Muscle layer of colon (tissue), 2 donors: ENCODE measurements at regions not wholly inside any gene's neighbourhood (a gene's known extent, or its start where the extent isn't known, plus 50 kb on each side); places are given as distances from the start of the nearest gene placed in this dataset.
"Not testable (repeated sequence)": the region's sequence is repeated elsewhere in the genome, so short reads cannot be mapped to it uniquely, and the experiment has no call there.

Experiments used
- H3K27ac ChIP-seq: one replicate; pipeline ENCODE4 v1.7.0; 2013; ENCODE audit warnings: low read depth, mild to moderate bottlenecking, low read length, moderate library complexity
- H3K27me3 ChIP-seq, 2 donors: one replicate each; pipeline ENCODE4 v1.7.0; 2013; ENCODE audit warnings: low read length in 2 of 2, mild to moderate bottlenecking in 2 of 2; ENCODE audit not compliant: insufficient read depth in 2 of 2, control insufficient read depth in 1 of 2
- H3K36me3 ChIP-seq: one replicate; pipeline ENCODE4 v1.7.0; 2013; ENCODE audit warnings: mild to moderate bottlenecking, low read length; ENCODE audit not compliant: insufficient read depth
- H3K4me1 ChIP-seq: one replicate; pipeline ENCODE4 v1.7.0; 2013; ENCODE audit warnings: mild to moderate bottlenecking, low read length; ENCODE audit not compliant: insufficient read depth
- H3K4me3 ChIP-seq, 2 donors: one replicate each; pipeline ENCODE4 v1.7.0; 2013; ENCODE audit warnings: low read length in 2 of 2, low read depth in 1 of 2, mild to moderate bottlenecking in 1 of 2, moderate library complexity in 1 of 2
- H3K9ac ChIP-seq: one replicate; pipeline ENCODE4 v1.7.0; 2013; ENCODE audit warnings: low read length
- H3K9me3 ChIP-seq: one replicate; pipeline ENCODE4 v1.7.0; 2013; ENCODE audit warnings: mild to moderate bottlenecking, low read length
- donor health status: abdominal sarcoma.
- donor health status: Adenocarcinoma of cecum.

DNA sequence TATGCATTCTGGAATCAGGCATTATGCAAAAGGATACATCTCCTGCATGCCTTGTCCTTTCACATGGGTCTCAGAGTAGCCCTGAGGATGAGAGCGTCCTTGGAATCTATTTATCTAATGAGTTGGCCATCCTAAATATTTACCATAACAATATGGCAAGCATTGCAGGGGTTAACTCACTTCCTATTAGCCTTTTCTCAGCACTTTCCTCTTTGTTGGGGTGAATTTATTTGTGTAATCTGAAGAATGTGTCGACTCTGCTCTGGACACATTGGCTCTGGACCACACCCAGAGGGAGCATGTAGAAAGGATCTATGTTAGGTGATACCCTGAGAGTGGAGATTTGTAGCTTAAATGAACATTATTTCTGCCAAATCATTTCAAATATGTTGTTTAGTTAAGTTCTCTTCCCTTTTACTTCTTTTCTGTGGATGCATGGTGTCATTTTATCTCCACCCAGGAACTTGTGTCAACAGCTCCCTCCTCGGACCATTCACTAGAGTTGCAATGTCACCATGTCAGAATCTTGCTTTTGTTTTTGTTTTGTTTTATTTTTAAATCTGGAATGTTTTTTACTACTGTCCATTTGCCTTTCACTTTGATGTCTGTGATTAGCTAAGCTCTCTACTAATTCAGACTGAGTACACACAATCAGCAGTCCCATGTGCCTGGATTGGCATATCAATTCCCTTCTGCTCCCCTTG lies 757.0 kb upstream of the MMS22L start:
- Histone ChIP-seq H3K9ac (no peak overlapping the region), H3K9me3 (no peaks in the 10 kb centered on the region), H3K4me3 (no peak overlapping the region), H3K4me1 (no peaks in the 10 kb centered on the region), H3K27me3 (no peaks in the 10 kb centered on the region), H3K36me3 (no peaks in the 10 kb centered on the region), H3K27ac (no peak overlapping the region)

DNA sequence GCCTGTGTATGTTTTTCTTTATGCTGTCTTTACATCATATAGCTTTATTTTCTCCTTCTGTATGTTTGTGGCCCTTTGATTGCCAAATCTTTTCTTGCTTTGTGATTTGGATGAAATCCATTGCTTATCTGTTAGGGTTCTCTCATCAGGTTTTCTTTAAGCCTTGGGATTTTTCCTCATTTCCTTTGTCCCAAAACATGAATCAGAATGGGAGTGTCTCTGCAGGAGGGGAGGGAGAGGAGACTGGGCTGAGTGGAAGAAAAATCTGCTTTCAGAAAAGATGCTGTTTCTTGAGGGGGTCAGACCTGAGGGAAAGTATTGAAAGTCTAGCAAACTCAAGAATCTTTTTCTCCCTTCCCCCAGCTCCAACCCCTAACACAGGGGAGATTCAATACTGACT lies 758.0 kb upstream of the MMS22L start:
- Histone ChIP-seq H3K4me1 (no peaks in the 10 kb centered on the region), H3K36me3 (no peaks in the 10 kb centered on the region), H3K9ac (no peak overlapping the region), H3K9me3 (no peaks in the 10 kb centered on the region), H3K27me3 (no peaks in the 10 kb centered on the region), H3K4me3 (no peak overlapping the region), H3K27ac (no peak overlapping the region)

GRCh38 chr6:98041921-98042320 lies 758.9 kb upstream of the MMS22L start:
- Histone ChIP-seq H3K27ac (no peak overlapping the region), H3K9me3 (no peaks in the 10 kb centered on the region), H3K4me1 (no peaks in the 10 kb centered on the region), H3K9ac (no peak overlapping the region), H3K27me3 (no peaks in the 10 kb centered on the region), H3K36me3 (no peaks in the 10 kb centered on the region), H3K4me3 (no peak overlapping the region)

- Histone ChIP-seq H3K9ac (no peak overlapping the region), H3K27ac (no peak overlapping the region), H3K4me3 (no peak overlapping the region), H3K36me3 (no peaks in the 10 kb centered on the region), H3K4me1 (no peaks in the 10 kb centered on the region), H3K9me3 (no peaks in the 10 kb centered on the region), H3K27me3 (no peaks in the 10 kb centered on the region)
Observed at GRCh38 chr6:98044151-98044561, 761.1 kb upstream of the MMS22L start.

DNA sequence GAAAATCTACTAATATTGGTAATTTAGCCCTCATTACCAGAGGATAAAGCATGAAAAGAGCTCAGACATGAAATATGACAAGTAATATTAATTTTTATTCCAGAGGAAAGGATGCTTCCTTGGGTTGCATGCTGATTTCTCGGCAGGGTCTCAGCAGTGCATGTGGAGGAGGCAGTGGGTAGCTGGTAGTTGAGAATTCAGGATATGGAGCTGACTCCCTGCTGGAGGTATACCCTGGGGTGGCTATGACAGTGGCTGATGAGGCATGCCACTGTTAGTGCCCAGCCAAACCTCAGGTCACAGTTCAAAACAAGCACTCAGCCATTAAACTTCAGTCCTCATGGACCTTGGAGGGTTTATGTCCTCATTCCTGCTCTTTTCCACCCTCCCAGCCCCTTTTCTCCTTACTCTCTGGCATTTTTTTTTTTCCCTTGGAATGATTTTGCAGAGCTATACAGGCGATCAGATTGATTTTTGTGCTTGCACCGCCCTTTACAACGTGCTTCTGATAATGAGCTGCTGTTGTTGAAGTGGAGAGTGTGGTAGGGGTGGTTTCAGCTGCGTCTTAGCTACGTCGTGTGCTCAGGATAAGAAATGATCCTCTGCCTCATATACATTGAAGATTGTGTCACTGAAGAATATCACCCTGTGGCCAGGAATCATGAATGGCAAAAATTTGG lies 761.9 kb upstream of the MMS22L start:
- H3K4me3 ChIP-seq, result no peak overlapping the region
- no peaks in the 10 kb centered on the region for H3K9me3 ChIP-seq
- no peaks in the 10 kb centered on the region for H3K27me3 ChIP-seq
- no peaks in the 10 kb centered on the region for H3K36me3 ChIP-seq
- no peak overlapping the region for H3K27ac ChIP-seq
- no peaks in the 10 kb centered on the region for H3K4me1 ChIP-seq
- no peak overlapping the region for H3K9ac ChIP-seq

DNA sequence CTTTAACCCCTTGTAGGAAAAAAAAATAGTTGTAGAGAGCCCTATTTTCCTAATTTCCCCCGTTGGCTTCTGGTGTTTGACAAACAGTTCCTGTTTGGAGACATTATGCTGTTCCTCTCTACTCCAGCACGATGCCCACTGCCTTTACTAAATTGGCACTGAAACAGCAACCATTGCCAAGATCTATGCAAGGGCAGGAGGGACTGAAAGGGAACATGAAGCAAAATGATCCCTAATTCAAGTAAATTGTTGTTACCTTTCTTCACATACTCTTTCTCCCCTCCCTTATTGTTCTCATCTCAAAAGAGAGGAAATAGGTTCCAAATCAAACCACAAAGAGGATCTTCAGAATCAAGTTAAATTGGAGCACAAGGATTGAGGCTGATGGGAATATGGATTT lies 764.1 kb upstream of the MMS22L start:
- no peak overlapping the region for H3K27ac ChIP-seq

DNA sequence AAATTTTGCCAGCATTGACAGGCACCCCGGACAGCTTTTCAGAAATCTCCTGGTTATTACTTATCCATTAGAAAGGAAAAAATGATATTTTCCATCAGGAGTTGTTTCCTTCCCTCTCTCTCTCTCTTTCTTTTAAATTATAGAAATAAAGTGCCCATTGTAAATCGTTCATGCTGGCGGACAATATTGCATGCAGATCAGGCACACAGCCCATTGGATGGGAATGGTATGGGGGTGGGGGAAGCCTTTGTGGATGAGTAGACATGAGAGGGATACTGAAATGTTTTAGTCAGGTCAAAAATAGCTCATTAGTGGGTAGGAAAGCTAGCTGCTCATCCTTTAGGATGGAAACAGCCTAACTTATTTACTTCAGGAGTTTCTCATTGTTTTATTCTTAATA lies 764.9 kb upstream of the MMS22L start:
- H3K4me1 ChIP-seq, result no peaks in the 10 kb centered on the region
- H3K27ac ChIP-seq, result no peak overlapping the region
- no peaks in the 10 kb centered on the region for H3K9me3 ChIP-seq
- no peaks in the 10 kb centered on the region for H3K36me3 ChIP-seq
- H3K4me3 ChIP-seq, result no peak overlapping the region
- H3K27me3 ChIP-seq, result no peaks in the 10 kb centered on the region
- no peak overlapping the region for H3K9ac ChIP-seq

More for the DNA sequence above, 764.1 kb upstream of the MMS22L start:
- no peak overlapping the region for H3K9ac ChIP-seq
- H3K9me3 ChIP-seq, result no peaks in the 10 kb centered on the region
- H3K27me3 ChIP-seq, result no peaks in the 10 kb centered on the region
- H3K36me3 ChIP-seq, result no peaks in the 10 kb centered on the region
- H3K4me1 ChIP-seq, result no peaks in the 10 kb centered on the region
- no peak overlapping the region for H3K4me3 ChIP-seq

GRCh38 chr6:98054453-98054852 lies 771.4 kb upstream of the MMS22L start:
- Histone ChIP-seq H3K36me3 (no peaks in the 10 kb centered on the region), H3K27me3 (no peaks in the 10 kb centered on the region), H3K9me3 (no peaks in the 10 kb centered on the region), H3K4me3 (no peak overlapping the region), H3K4me1 (no peaks in the 10 kb centered on the region), H3K27ac (no peak overlapping the region), H3K9ac (no peak overlapping the region)

- Histone ChIP-seq H3K27ac (no peak overlapping the region), H3K9ac (no peak overlapping the region), H3K36me3 (no peaks in the 10 kb centered on the region), H3K27me3 (no peaks in the 10 kb centered on the region), H3K4me3 (no peak overlapping the region), H3K4me1 (no peaks in the 10 kb centered on the region), H3K9me3 (no peaks in the 10 kb centered on the region)
Observed at GRCh38 chr6:98056955-98057354, 773.9 kb upstream of the MMS22L start.

DNA sequence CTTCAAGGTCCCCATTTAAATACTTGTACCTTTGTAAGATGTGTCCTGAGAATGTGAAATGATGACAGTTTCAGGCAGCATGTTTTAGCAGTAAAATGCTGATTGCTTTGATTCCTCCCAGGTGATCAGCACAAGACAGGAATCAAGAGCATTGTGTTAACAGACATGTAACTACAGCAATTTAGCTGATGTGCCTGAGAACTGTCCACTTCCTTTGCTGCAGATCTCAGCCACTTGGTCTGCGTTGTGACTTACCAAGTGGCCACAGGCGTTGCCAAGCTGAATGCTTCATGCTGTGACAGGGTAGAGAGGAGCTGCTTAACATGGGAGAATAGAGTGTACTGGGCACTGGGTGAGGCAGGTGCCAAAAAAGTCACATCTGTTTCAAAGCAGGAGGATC lies 767.0 kb upstream of the POU3F2 start:
- Histone ChIP-seq H3K9ac (no peak overlapping the region), H3K4me1 (no peaks in the 10 kb centered on the region), H3K4me3 (no peak overlapping the region), H3K9me3 (no peaks in the 10 kb centered on the region), H3K27ac (no peak overlapping the region), H3K27me3 (no peaks in the 10 kb centered on the region), H3K36me3 (no peaks in the 10 kb centered on the region)

DNA sequence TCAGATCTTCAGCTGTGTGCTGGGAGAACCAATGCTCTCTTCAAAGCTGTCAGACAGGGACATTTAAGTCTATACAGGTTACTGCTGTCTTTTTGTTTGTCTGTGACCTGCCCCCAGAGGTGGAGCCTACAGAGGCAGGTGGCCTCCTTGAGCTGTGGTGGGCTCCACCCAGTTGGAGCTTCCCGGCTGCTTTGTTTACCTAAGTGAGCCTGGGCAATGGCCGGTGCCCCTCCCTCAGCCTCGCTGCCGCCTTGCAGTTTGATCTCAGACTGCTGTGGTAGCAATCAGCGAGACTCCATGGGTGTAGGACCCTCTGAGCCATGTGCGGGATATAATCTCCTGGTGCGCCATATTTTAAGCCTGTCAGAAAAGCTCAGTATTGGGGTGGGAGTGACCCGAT lies 745.8 kb upstream of the POU3F2 start:
- H3K9me3 ChIP-seq, H3K9ac ChIP-seq, H3K4me3 ChIP-seq, H3K4me1 ChIP-seq, H3K36me3 ChIP-seq, H3K27me3 ChIP-seq, H3K27ac ChIP-seq: not testable (repeated sequence)

DNA sequence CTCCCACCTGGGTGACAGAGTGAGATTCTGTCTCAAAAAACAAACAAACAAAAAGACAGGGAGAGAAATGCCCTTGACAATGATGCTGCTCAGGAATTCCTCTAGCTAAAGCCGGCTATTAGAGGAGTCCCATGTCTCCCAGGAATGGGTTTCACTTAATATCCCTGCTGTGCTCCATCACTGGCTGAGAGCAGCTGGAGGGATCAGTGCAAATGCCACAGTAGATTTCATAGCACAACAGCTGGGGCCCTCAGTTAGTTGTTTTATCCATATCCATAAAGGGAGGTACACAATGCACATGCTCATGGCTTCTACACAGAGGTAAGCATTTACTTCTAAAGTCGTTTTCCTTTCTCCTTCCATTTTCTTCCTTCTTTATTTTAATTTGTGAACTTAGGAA lies 742.0 kb upstream of the POU3F2 start:
- Histone ChIP-seq H3K9ac (no peak overlapping the region), H3K36me3 (no peaks in the 10 kb centered on the region), H3K9me3 (no peaks in the 10 kb centered on the region), H3K4me3 (no peak overlapping the region), H3K4me1 (no peaks in the 10 kb centered on the region), H3K27me3 (no peaks in the 10 kb centered on the region), H3K27ac (no peak overlapping the region)
